Right atrium auricular region (tissue), 2 donors: ENCODE measurements at regions not wholly inside any gene's neighbourhood (a gene's known extent, or its start where the extent isn't known, plus 50 kb on each side); places are given as distances from the start of the nearest gene placed in this dataset.

Source experiments
- DNase-seq: peaks from one replicate; pipeline ENCODE4 v3.0.0-alpha.2; 2019; ENCODE audit warnings: low spot score
- H3K27ac ChIP-seq, 2 donors: fragments of 200-600 bp; sonication (generic); 1 replicate in 1 of 2; 2 replicates in 1 of 2; pipeline ENCODE4 v1.5.1; 2016 to 2019
- H3K27me3 ChIP-seq, 2 donors: fragments of 200-600 bp; sonication (generic); one replicate each; pipeline versions ENCODE4 v1.5.1 to v1.6.0; 2017 to 2019
- H3K36me3 ChIP-seq: fragments of 200-600 bp; sonication (generic); one replicate; pipeline ENCODE4 v1.5.1; 2016
- H3K4me1 ChIP-seq, 2 donors: fragments of 200-600 bp; sonication (generic); one replicate each; pipeline versions ENCODE4 v1.5.1 to v1.6.0; 2017 to 2019
- H3K4me3 ChIP-seq, 2 donors: fragments of 200-600 bp; sonication (generic); 1 replicate in 1 of 2; 2 replicates in 1 of 2; pipeline ENCODE4 v1.5.1; 2017 to 2019; ENCODE audit warnings: mild to moderate bottlenecking in 1 of 2, moderate library complexity in 1 of 2
- H3K9me3 ChIP-seq, 2 donors: fragments of 200-600 bp; sonication (generic); one replicate each; pipeline ENCODE4 v1.5.1; 2019
- CTCF ChIP-seq, 2 donors: fragments of 200-600 bp; sonication (generic); IDR thresholded peaks; one replicate each; pipeline ENCODE4 v1.5.1; 2019; ENCODE audit warnings: antibody characterized with exemption in 2 of 2

GRCh38 chr3:176690083-176690869 is 507.0 kb downstream of the TBL1XR1 start:
- Histone ChIP-seq H3K9me3 (peaks cover 0 to under 1% of the 10 kb centered on the region in 2 donors), H3K36me3 (no peaks in the 10 kb centered on the region), H3K4me3 (no peak overlapping the region), H3K27ac (no peak overlapping the region), H3K4me1 (no peaks in the 10 kb centered on the region), H3K27me3 (no peaks in the 10 kb centered on the region)
- DNase-seq, result no peak
- no peak for TF ChIP-seq CTCF (IDR thresholded peaks at IDR 0.05)

GRCh38 chr3:176687754-176688153 is 509.5 kb downstream of the TBL1XR1 start:
- TF ChIP-seq CTCF (IDR thresholded peaks at IDR 0.05), result no peak
- H3K27ac ChIP-seq, result no peak overlapping the region
- H3K27me3 ChIP-seq, result no peaks in the 10 kb centered on the region
- H3K36me3 ChIP-seq, result no peaks in the 10 kb centered on the region
- DNase-seq, result no peak
- no peaks in the 10 kb centered on the region for H3K4me1 ChIP-seq
- H3K9me3 ChIP-seq, result peaks cover 6 to 18% of the 10 kb centered on the region in 2 donors
- no peak overlapping the region for H3K4me3 ChIP-seq

- Histone ChIP-seq H3K36me3 (no peaks in the 10 kb centered on the region), H3K9me3 (peaks cover 6 to 21% of the 10 kb centered on the region in 2 donors), H3K4me1 (no peaks in the 10 kb centered on the region), H3K27ac (no peak overlapping the region), H3K4me3 (no peak overlapping the region), H3K27me3 (no peaks in the 10 kb centered on the region)
- no peak for TF ChIP-seq CTCF (IDR thresholded peaks at IDR 0.05)
- DNase-seq, result no peak
These were observed 513.9 kb downstream of the TBL1XR1 start for GRCh38 chr3:176683382-176683781.

- DNase-seq, result no peak
- no peaks in the 10 kb centered on the region for H3K36me3 ChIP-seq
- no peak overlapping the region for H3K27ac ChIP-seq
- no peak overlapping the region for H3K4me3 ChIP-seq
- peak in 1 of 2 donors; percentile 60 for TF ChIP-seq CTCF (IDR thresholded peaks at IDR 0.05)
- H3K4me1 ChIP-seq, result no peaks in the 10 kb centered on the region
- H3K9me3 ChIP-seq, result peaks cover 0 to 9% of the 10 kb centered on the region in 2 donors
- no peaks in the 10 kb centered on the region for H3K27me3 ChIP-seq
These were observed 533.1 kb downstream of the TBL1XR1 start for GRCh38 chr3:176663837-176664831.

GRCh38 chr3:176663387-176663786 is 533.9 kb downstream of the TBL1XR1 start:
- no peak for DNase-seq
- Histone ChIP-seq H3K9me3 (peaks cover 0 to 2% of the 10 kb centered on the region in 2 donors), H3K36me3 (no peaks in the 10 kb centered on the region), H3K4me1 (no peaks in the 10 kb centered on the region), H3K27me3 (no peaks in the 10 kb centered on the region), H3K27ac (no peak overlapping the region), H3K4me3 (no peak overlapping the region)
- no peak for TF ChIP-seq CTCF (IDR thresholded peaks at IDR 0.05)
